Activated naive CD4-positive, alpha-beta T cell treated with anti-CD3 and anti-CD28 coated beads for 36 hours (primary cell): ENCODE measurements at regions not wholly inside any gene's neighbourhood (a gene's known extent, or its start where the extent isn't known, plus 50 kb on each side); places are given as distances from the start of the nearest gene placed in this dataset.
A peak's percentile ranks its signal among the peaks of the same experiment; 100 is the strongest.

Source experiments
- CTCF ChIA-PET: fragments of 350-600 bp; sonication (Branson Sonifier 250); formaldehyde crosslinking; loops from one replicate; lab custom pipeline; 2021; ENCODE audit warnings: antibody characterized with exemption; lab: Charles Lee
- DNase-seq: peaks from one replicate; pipeline ENCODE4 v3.0.0-alpha.2; 2020
- H3K27ac Mint-ChIP-seq: one replicate; pipeline ENCODE4 v1.8.0; 2021; ENCODE audit warnings: mild to moderate bottlenecking, mixed read lengths
- H3K27me3 Mint-ChIP-seq: one replicate; pipeline ENCODE4 v1.8.0; 2021; ENCODE audit warnings: low read depth, mixed read lengths
- H3K36me3 Mint-ChIP-seq: one replicate; pipeline ENCODE4 v1.8.0; 2021; ENCODE audit warnings: low read depth, mixed read lengths
- H3K4me1 Mint-ChIP-seq: one replicate; pipeline ENCODE4 v1.8.0; 2021; ENCODE audit warnings: low read depth, mixed read lengths
- H3K4me3 Mint-ChIP-seq: one replicate; pipeline ENCODE4 v1.8.0; 2021; ENCODE audit warnings: mild to moderate bottlenecking, moderate library complexity, mixed read lengths
- H3K9me3 Mint-ChIP-seq: one replicate; pipeline ENCODE4 v1.8.0; 2021; ENCODE audit warnings: mixed read lengths
- intact Hi-C: fragments of 100-400 bp; cut with micrococcal nuclease; formaldehyde crosslinking; loops from one replicate; pipeline ENCODE4 v1.15.1; 2023

- Mint-ChIP-seq H3K4me3 (no peak overlapping the region), H3K27ac (peak overlapping the region; percentile 28), H3K27me3 (no peaks in the 10 kb centered on the region), H3K36me3 (no peaks in the 10 kb centered on the region), H3K4me1 (peaks cover 13% of the 10 kb centered on the region), H3K9me3 (no peaks in the 10 kb centered on the region)
- intact Hi-C loops: no loop called here
- no peak for DNase-seq
- CTCF ChIA-PET: no interaction called here
Measured at GRCh38 chr3:30227571-30228301, 378.7 kb upstream of the TGFBR2 start.

GRCh38 chr3:30228302-30228631, 378.1 kb upstream of the TGFBR2 start:
- Mint-ChIP-seq H3K27ac (no peak overlapping the region), H3K4me1 (peaks cover 13% of the 10 kb centered on the region), H3K36me3 (no peaks in the 10 kb centered on the region), H3K4me3 (no peak overlapping the region), H3K9me3 (no peaks in the 10 kb centered on the region), H3K27me3 (no peaks in the 10 kb centered on the region)
- no peak for DNase-seq
- intact Hi-C loops: no loop called here
- CTCF ChIA-PET: no interaction called here

- Mint-ChIP-seq H3K4me3 (no peak overlapping the region), H3K9me3 (no peaks in the 10 kb centered on the region), H3K36me3 (no peaks in the 10 kb centered on the region), H3K27me3 (no peaks in the 10 kb centered on the region), H3K27ac (no peak overlapping the region), H3K4me1 (peaks cover 12% of the 10 kb centered on the region)
- DNase-seq: no peak
- CTCF ChIA-PET: interaction anchor here (0.6 to 1.1 kb wide), 3 partner anchors 141 to 1083 kb away, joined by 3 read pairs; no protein-coding TSS in a partner anchor
- intact Hi-C loops: no loop called here
Measured at GRCh38 chr3:30231277-30232141, 374.9 kb upstream of the TGFBR2 start.

- no peak for DNase-seq
- H3K4me1 Mint-ChIP-seq: peaks cover 11% of the 10 kb centered on the region
- CTCF ChIA-PET: interaction anchor here (0.6 kb wide), 1 partner anchor 510 kb away, joined by 3 read pairs; no protein-coding TSS in a partner anchor
- no peak overlapping the region for H3K4me3 Mint-ChIP-seq
- intact Hi-C loops: no loop called here
- no peaks in the 10 kb centered on the region for H3K9me3 Mint-ChIP-seq
- no peak overlapping the region for H3K27ac Mint-ChIP-seq
- H3K27me3 Mint-ChIP-seq: no peaks in the 10 kb centered on the region
- no peaks in the 10 kb centered on the region for H3K36me3 Mint-ChIP-seq
Measured at GRCh38 chr3:30232142-30232541, 374.3 kb upstream of the TGFBR2 start.

GRCh38 chr3:30233913-30234646, 372.3 kb upstream of the TGFBR2 start:
- no peaks in the 10 kb centered on the region for H3K4me1 Mint-ChIP-seq
- H3K4me3 Mint-ChIP-seq: no peak overlapping the region
- intact Hi-C loops: no loop called here
- DNase-seq: no peak
- no peaks in the 10 kb centered on the region for H3K9me3 Mint-ChIP-seq
- CTCF ChIA-PET: no interaction called here
- H3K27me3 Mint-ChIP-seq: no peaks in the 10 kb centered on the region
- H3K27ac Mint-ChIP-seq: no peak overlapping the region
- no peaks in the 10 kb centered on the region for H3K36me3 Mint-ChIP-seq

- no peaks in the 10 kb centered on the region for H3K9me3 Mint-ChIP-seq
- no peak overlapping the region for H3K27ac Mint-ChIP-seq
- no peaks in the 10 kb centered on the region for H3K27me3 Mint-ChIP-seq
- no peak overlapping the region for H3K4me3 Mint-ChIP-seq
- intact Hi-C loops: no loop called here
- H3K36me3 Mint-ChIP-seq: no peaks in the 10 kb centered on the region
- no peaks in the 10 kb centered on the region for H3K4me1 Mint-ChIP-seq
- CTCF ChIA-PET: interaction anchor here (0.6 kb wide), 1 partner anchor 536 kb away, joined by 4 read pairs; no protein-coding TSS in a partner anchor
- no peak for DNase-seq
Measured at GRCh38 chr3:30236011-30236410, 370.4 kb upstream of the TGFBR2 start.

GRCh38 chr3:30241721-30242120, 364.7 kb upstream of the TGFBR2 start:
- Mint-ChIP-seq H3K27ac (no peak overlapping the region), H3K9me3 (no peaks in the 10 kb centered on the region), H3K4me1 (no peaks in the 10 kb centered on the region), H3K4me3 (no peak overlapping the region), H3K27me3 (no peaks in the 10 kb centered on the region), H3K36me3 (no peaks in the 10 kb centered on the region)
- CTCF ChIA-PET: no interaction called here
- DNase-seq: no peak
- intact Hi-C loops: no loop called here

GRCh38 chr3:30245858-30246622, 360.4 kb upstream of the TGFBR2 start:
- H3K27ac Mint-ChIP-seq: no peak overlapping the region

GRCh38 chr3:30248423-30248822, 358.0 kb upstream of the TGFBR2 start:
- intact Hi-C loops: no loop called here
- no peak overlapping the region for H3K27ac Mint-ChIP-seq

More at GRCh38 chr3:30245858-30246622, 360.4 kb upstream of the TGFBR2 start:
- DNase-seq: no peak
- H3K36me3 Mint-ChIP-seq: no peaks in the 10 kb centered on the region
- peaks cover 6% of the 10 kb centered on the region for H3K4me1 Mint-ChIP-seq
- no peak overlapping the region for H3K4me3 Mint-ChIP-seq
- no peaks in the 10 kb centered on the region for H3K9me3 Mint-ChIP-seq
- intact Hi-C loops: no loop called here
- no peaks in the 10 kb centered on the region for H3K27me3 Mint-ChIP-seq
- CTCF ChIA-PET: no interaction called here

GRCh38 chr3:30252474-30252873, 353.9 kb upstream of the TGFBR2 start:
- H3K27me3 Mint-ChIP-seq: no peaks in the 10 kb centered on the region
- no peak overlapping the region for H3K4me3 Mint-ChIP-seq
- peaks cover 2% of the 10 kb centered on the region for H3K9me3 Mint-ChIP-seq
- CTCF ChIA-PET: interaction anchor here (1.3 kb wide), 1 partner anchor 11 kb away, joined by 4 read pairs; no protein-coding TSS in a partner anchor
- H3K27ac Mint-ChIP-seq: no peak overlapping the region
- intact Hi-C loops: no loop called here
- H3K4me1 Mint-ChIP-seq: peaks cover 6% of the 10 kb centered on the region
- no peak for DNase-seq
- no peaks in the 10 kb centered on the region for H3K36me3 Mint-ChIP-seq

More at GRCh38 chr3:30248423-30248822, 358.0 kb upstream of the TGFBR2 start:
- CTCF ChIA-PET: interaction anchor here (0.9 to 1.1 kb wide), 2 partner anchors 15 to 100 kb away, joined by 3 to 4 read pairs; no protein-coding TSS in a partner anchor
- no peaks in the 10 kb centered on the region for H3K36me3 Mint-ChIP-seq
- no peak overlapping the region for H3K4me3 Mint-ChIP-seq
- no peak for DNase-seq
- H3K9me3 Mint-ChIP-seq: no peaks in the 10 kb centered on the region
- H3K27me3 Mint-ChIP-seq: no peaks in the 10 kb centered on the region
- H3K4me1 Mint-ChIP-seq: peaks cover 6% of the 10 kb centered on the region

- DNase-seq: no peak
- no peak overlapping the region for H3K4me3 Mint-ChIP-seq
- no peaks in the 10 kb centered on the region for H3K27me3 Mint-ChIP-seq
- H3K36me3 Mint-ChIP-seq: no peaks in the 10 kb centered on the region
- no peaks in the 10 kb centered on the region for H3K4me1 Mint-ChIP-seq
- H3K27ac Mint-ChIP-seq: no peak overlapping the region
- peaks cover 2% of the 10 kb centered on the region for H3K9me3 Mint-ChIP-seq
- intact Hi-C loops: no loop called here
- CTCF ChIA-PET: interaction anchor here (0.6 to 0.7 kb wide), 2 partner anchors 20 to 215 kb away, joined by 4 read pairs; no protein-coding TSS in a partner anchor
Measured at GRCh38 chr3:30253832-30254231, 352.6 kb upstream of the TGFBR2 start.
